Memory B cell (primary cell): ENCODE measurements at regions not wholly inside any gene's neighbourhood (a gene's known extent, or its start where the extent isn't known, plus 50 kb on each side); places are given as distances from the start of the nearest gene placed in this dataset.

ENCODE experiments used
- ATAC-seq: fragments of 150-1000 bp; cut with Tn5 transposase; 2 replicates; pipeline ENCODE4 v1.10.0; 2021; ENCODE audit warnings: low read depth, mild to moderate bottlenecking, moderate library complexity
- DNase-seq, 2 donors: peaks; one replicate each; pipeline ENCODE4 v3.0.0; 2022; ENCODE audit warnings: low spot score in 2 of 2
- H3K27ac Mint-ChIP-seq: one replicate; pipeline ENCODE4 v1.8.0; 2022; ENCODE audit warnings: mild to moderate bottlenecking, moderate library complexity, mixed read lengths
- H3K27me3 Mint-ChIP-seq: one replicate; pipeline ENCODE4 v1.8.0; 2022; ENCODE audit warnings: mixed read lengths
- H3K36me3 Mint-ChIP-seq: one replicate; pipeline ENCODE4 v1.8.0; 2022; ENCODE audit warnings: mild to moderate bottlenecking, mixed read lengths
- H3K4me1 Mint-ChIP-seq: one replicate; pipeline ENCODE4 v1.8.0; 2022; ENCODE audit warnings: mixed read lengths
- H3K4me3 Mint-ChIP-seq: one replicate; pipeline ENCODE4 v1.8.0; 2022; ENCODE audit warnings: mild to moderate bottlenecking, moderate library complexity, mixed read lengths
- H3K9me3 Mint-ChIP-seq: one replicate; pipeline ENCODE4 v1.8.0; 2022; ENCODE audit warnings: mixed read lengths

GRCh38 chr13:67377919-67378318 lies 147.8 kb upstream of the PCDH9 start:
- no peak overlapping the region for H3K27ac Mint-ChIP-seq
- H3K9me3 Mint-ChIP-seq, result no peaks in the 10 kb centered on the region
- no peak overlapping the region for H3K4me3 Mint-ChIP-seq
- no peaks in the 10 kb centered on the region for H3K4me1 Mint-ChIP-seq
- no peak for DNase-seq
- no peaks in the 10 kb centered on the region for H3K27me3 Mint-ChIP-seq
- ATAC-seq, result no peak
- no peaks in the 10 kb centered on the region for H3K36me3 Mint-ChIP-seq

- H3K27ac Mint-ChIP-seq, result no peak overlapping the region
- H3K9me3 Mint-ChIP-seq, result no peaks in the 10 kb centered on the region
- H3K36me3 Mint-ChIP-seq, result no peaks in the 10 kb centered on the region
- H3K4me3 Mint-ChIP-seq, result no peak overlapping the region
- no peak for ATAC-seq
- no peak for DNase-seq
- H3K4me1 Mint-ChIP-seq, result no peaks in the 10 kb centered on the region
- no peaks in the 10 kb centered on the region for H3K27me3 Mint-ChIP-seq
Measured at GRCh38 chr13:67374391-67374790, 144.3 kb upstream of the PCDH9 start.

GRCh38 chr13:67372868-67373464 lies 142.8 kb upstream of the PCDH9 start:
- H3K27ac Mint-ChIP-seq, result no peak overlapping the region
- DNase-seq (no peak), ATAC-seq (no peak)
- no peak overlapping the region for H3K4me3 Mint-ChIP-seq
- no peaks in the 10 kb centered on the region for H3K27me3 Mint-ChIP-seq
- no peaks in the 10 kb centered on the region for H3K9me3 Mint-ChIP-seq
- no peaks in the 10 kb centered on the region for H3K4me1 Mint-ChIP-seq
- no peaks in the 10 kb centered on the region for H3K36me3 Mint-ChIP-seq

GRCh38 chr13:67369895-67370660 lies 139.9 kb upstream of the PCDH9 start:
- Mint-ChIP-seq H3K36me3 (no peaks in the 10 kb centered on the region), H3K4me3 (no peak overlapping the region), H3K27me3 (no peaks in the 10 kb centered on the region), H3K27ac (no peak overlapping the region), H3K4me1 (no peaks in the 10 kb centered on the region), H3K9me3 (peaks cover 3% of the 10 kb centered on the region)
- ATAC-seq (no peak), DNase-seq (no peak)

- Mint-ChIP-seq H3K36me3 (no peaks in the 10 kb centered on the region), H3K9me3 (peaks cover 3% of the 10 kb centered on the region), H3K4me1 (no peaks in the 10 kb centered on the region), H3K4me3 (no peak overlapping the region), H3K27ac (no peak overlapping the region), H3K27me3 (no peaks in the 10 kb centered on the region)
- DNase-seq (no peak), ATAC-seq (no peak)
Measured at GRCh38 chr13:67367399-67367798, 137.3 kb upstream of the PCDH9 start.

GRCh38 chr13:67366533-67366932 lies 136.4 kb upstream of the PCDH9 start:
- Mint-ChIP-seq H3K4me1 (no peaks in the 10 kb centered on the region), H3K9me3 (peaks cover 3% of the 10 kb centered on the region), H3K27ac (no peak overlapping the region), H3K36me3 (no peaks in the 10 kb centered on the region), H3K27me3 (no peaks in the 10 kb centered on the region), H3K4me3 (no peak overlapping the region)
- no peak for ATAC-seq
- no peak for DNase-seq

GRCh38 chr13:67355812-67356476 lies 125.8 kb upstream of the PCDH9 start:
- ATAC-seq, result no peak
- no peaks in the 10 kb centered on the region for H3K36me3 Mint-ChIP-seq

GRCh38 chr13:67353941-67354340 lies 123.8 kb upstream of the PCDH9 start:
- DNase-seq, result no peak

More at GRCh38 chr13:67355812-67356476, 125.8 kb upstream of the PCDH9 start:
- H3K4me1 Mint-ChIP-seq, result no peaks in the 10 kb centered on the region
- no peak overlapping the region for H3K27ac Mint-ChIP-seq
- H3K9me3 Mint-ChIP-seq, result peaks cover under 1% of the 10 kb centered on the region
- H3K4me3 Mint-ChIP-seq, result no peak overlapping the region
- DNase-seq, result no peak
- no peaks in the 10 kb centered on the region for H3K27me3 Mint-ChIP-seq

GRCh38 chr13:67353031-67353430 lies 122.9 kb upstream of the PCDH9 start:
- Mint-ChIP-seq H3K36me3 (no peaks in the 10 kb centered on the region), H3K4me1 (no peaks in the 10 kb centered on the region), H3K9me3 (peaks cover 4% of the 10 kb centered on the region), H3K27me3 (no peaks in the 10 kb centered on the region), H3K4me3 (no peak overlapping the region), H3K27ac (no peak overlapping the region)
- DNase-seq, result no peak
- ATAC-seq, result no peak

More at GRCh38 chr13:67353941-67354340, 123.8 kb upstream of the PCDH9 start:
- H3K36me3 Mint-ChIP-seq, result no peaks in the 10 kb centered on the region
- no peak overlapping the region for H3K27ac Mint-ChIP-seq
- peaks cover 2% of the 10 kb centered on the region for H3K9me3 Mint-ChIP-seq
- no peak for ATAC-seq
- H3K4me1 Mint-ChIP-seq, result no peaks in the 10 kb centered on the region
- no peak overlapping the region for H3K4me3 Mint-ChIP-seq
- no peaks in the 10 kb centered on the region for H3K27me3 Mint-ChIP-seq

GRCh38 chr13:67351909-67352308 lies 121.8 kb upstream of the PCDH9 start:
- H3K36me3 Mint-ChIP-seq, result no peaks in the 10 kb centered on the region
- no peaks in the 10 kb centered on the region for H3K4me1 Mint-ChIP-seq
- no peak overlapping the region for H3K27ac Mint-ChIP-seq

GRCh38 chr13:67351114-67351513 lies 121.0 kb upstream of the PCDH9 start:
- Mint-ChIP-seq H3K27ac (no peak overlapping the region), H3K36me3 (no peaks in the 10 kb centered on the region), H3K4me1 (no peaks in the 10 kb centered on the region), H3K9me3 (peaks cover 4% of the 10 kb centered on the region), H3K27me3 (no peaks in the 10 kb centered on the region), H3K4me3 (no peak overlapping the region)
- no peak for ATAC-seq
- DNase-seq, result no peak

More at GRCh38 chr13:67351909-67352308, 121.8 kb upstream of the PCDH9 start:
- Mint-ChIP-seq H3K4me3 (no peak overlapping the region), H3K27me3 (no peaks in the 10 kb centered on the region), H3K9me3 (peaks cover 4% of the 10 kb centered on the region)
- no peak for DNase-seq
- ATAC-seq, result no peak

GRCh38 chr13:67343777-67344176 lies 113.6 kb upstream of the PCDH9 start:
- no peak for DNase-seq
- Mint-ChIP-seq H3K36me3 (no peaks in the 10 kb centered on the region), H3K4me3 (no peak overlapping the region), H3K27me3 (no peaks in the 10 kb centered on the region), H3K4me1 (no peaks in the 10 kb centered on the region), H3K9me3 (peaks cover 4% of the 10 kb centered on the region), H3K27ac (no peak overlapping the region)
- no peak for ATAC-seq

GRCh38 chr13:67341406-67341805 lies 111.3 kb upstream of the PCDH9 start:
- Mint-ChIP-seq H3K27me3 (no peaks in the 10 kb centered on the region), H3K27ac (no peak overlapping the region), H3K36me3 (no peaks in the 10 kb centered on the region), H3K4me3 (no peak overlapping the region), H3K4me1 (no peaks in the 10 kb centered on the region), H3K9me3 (peaks cover 4% of the 10 kb centered on the region)
- ATAC-seq, result no peak
- DNase-seq, result no peak

- no peaks in the 10 kb centered on the region for H3K27me3 Mint-ChIP-seq
- H3K9me3 Mint-ChIP-seq, result peaks cover 3% of the 10 kb centered on the region
- H3K4me1 Mint-ChIP-seq, result no peaks in the 10 kb centered on the region
- ATAC-seq (no peak), DNase-seq (no peak)
- no peak overlapping the region for H3K4me3 Mint-ChIP-seq
- H3K36me3 Mint-ChIP-seq, result no peaks in the 10 kb centered on the region
- no peak overlapping the region for H3K27ac Mint-ChIP-seq
Measured at GRCh38 chr13:67330149-67330548, 100.0 kb upstream of the PCDH9 start.
